HuH-7.5 (cell line): ENCODE measurements at regions not wholly inside any gene's neighbourhood (a gene's known extent, or its start where the extent isn't known, plus 50 kb on each side); places are given as distances from the start of the nearest gene placed in this dataset.

Experiments
- DNase-seq: peaks from one replicate; pipeline ENCODE4 v3.0.0; 2011; ENCODE audit warnings: low spot score

GRCh38 chr9:88734527-88734926 is 199.5 kb downstream of the NXNL2 start:
- DNase-seq, result no peak

- no peak for DNase-seq
Measured at GRCh38 chr9:88736136-88736637, 201.2 kb downstream of the NXNL2 start.

GRCh38 chr9:88737031-88737430 is 202.1 kb downstream of the NXNL2 start:
- DNase-seq, result no peak

GRCh38 chr9:88737876-88738275 is 202.9 kb downstream of the NXNL2 start:
- no peak for DNase-seq

GRCh38 chr9:88738709-88739108 is 203.7 kb downstream of the NXNL2 start:
- DNase-seq, result no peak

- no peak for DNase-seq
Measured at GRCh38 chr9:88739373-88739772, 204.4 kb downstream of the NXNL2 start.

- no peak for DNase-seq
Measured at GRCh38 chr9:88740844-88741243, 205.9 kb downstream of the NXNL2 start.

- no peak for DNase-seq
Measured at GRCh38 chr9:88741335-88741734, 206.4 kb downstream of the NXNL2 start.

GRCh38 chr9:88742483-88742882 is 207.5 kb downstream of the NXNL2 start:
- no peak for DNase-seq

- DNase-seq, result no peak
Measured at GRCh38 chr9:88742905-88743304, 207.9 kb downstream of the NXNL2 start.

GRCh38 chr9:88745276-88746001 is 210.5 kb downstream of the NXNL2 start:
- DNase-seq, result no peak

GRCh38 chr9:88746029-88746742 is 211.2 kb downstream of the NXNL2 start:
- no peak for DNase-seq

GRCh38 chr9:88746743-88747398 is 211.9 kb downstream of the NXNL2 start:
- DNase-seq, result no peak

GRCh38 chr9:88747768-88748167 is 212.8 kb downstream of the NXNL2 start:
- no peak for DNase-seq

GRCh38 chr9:88748566-88749261 is 213.7 kb downstream of the NXNL2 start:
- no peak for DNase-seq

- no peak for DNase-seq
Measured at GRCh38 chr9:88749420-88749819, 214.4 kb downstream of the NXNL2 start.

GRCh38 chr9:88750832-88751360 is 215.9 kb downstream of the NXNL2 start:
- no peak for DNase-seq

GRCh38 chr9:88751781-88752180 is 216.8 kb downstream of the NXNL2 start:
- DNase-seq, result no peak

GRCh38 chr9:88753691-88754367 is 218.9 kb downstream of the NXNL2 start:
- DNase-seq, result no peak

GRCh38 chr9:88754452-88754851 is 219.5 kb downstream of the NXNL2 start:
- DNase-seq, result no peak

- DNase-seq, result no peak
Measured at GRCh38 chr9:88754886-88755285, 219.9 kb downstream of the NXNL2 start.
